Stimulated activated CD8-positive, alpha-beta memory T cell treated with anti-CD3 and anti-CD28 coated beads, Interleukin-15, amount 100 ng/mL, for 1 hour (primary cell): ENCODE measurements at regions not wholly inside any gene's neighbourhood (a gene's known extent, or its start where the extent isn't known, plus 50 kb on each side); places are given as distances from the start of the nearest gene placed in this dataset.

Experiments
- DNase-seq: peaks from one replicate; pipeline ENCODE4 v3.0.0-alpha.2; 2020; ENCODE audit warnings: low read depth

GRCh38 chr12:92492995-92493394, 209.8 kb upstream of the PLEKHG7 start:
- no peak for DNase-seq

GRCh38 chr12:92492291-92492690, 210.5 kb upstream of the PLEKHG7 start:
- DNase-seq, result no peak

GRCh38 chr12:92489781-92490180, 213.0 kb upstream of the PLEKHG7 start:
- no peak for DNase-seq

GRCh38 chr12:92488735-92489134, 214.1 kb upstream of the PLEKHG7 start:
- no peak for DNase-seq

GRCh38 chr12:92487138-92487485, 215.7 kb upstream of the PLEKHG7 start:
- DNase-seq, result no peak

GRCh38 chr12:92486443-92487137, 216.2 kb upstream of the PLEKHG7 start:
- DNase-seq, result no peak

- no peak for DNase-seq
Measured at GRCh38 chr12:92485351-92486348, 217.1 kb upstream of the PLEKHG7 start.

GRCh38 chr12:92482599-92482998, 220.2 kb upstream of the PLEKHG7 start:
- DNase-seq, result no peak

GRCh38 chr12:92481066-92481465, 221.7 kb upstream of the PLEKHG7 start:
- no peak for DNase-seq

GRCh38 chr12:92478692-92479091, 224.1 kb upstream of the PLEKHG7 start:
- no peak for DNase-seq

GRCh38 chr12:92476844-92477243, 225.9 kb upstream of the PLEKHG7 start:
- no peak for DNase-seq

- DNase-seq, result no peak
Measured at GRCh38 chr12:92473564-92473963, 229.2 kb upstream of the PLEKHG7 start.

GRCh38 chr12:92472201-92472600, 230.6 kb upstream of the PLEKHG7 start:
- DNase-seq, result no peak

GRCh38 chr12:92471551-92471950, 231.2 kb upstream of the PLEKHG7 start:
- DNase-seq, result no peak

- no peak for DNase-seq
Measured at GRCh38 chr12:92470608-92471021, 232.2 kb upstream of the PLEKHG7 start.

- DNase-seq, result no peak
Measured at GRCh38 chr12:92469837-92470236, 233.0 kb upstream of the PLEKHG7 start.

- no peak for DNase-seq
Measured at GRCh38 chr12:92468358-92469020, 234.3 kb upstream of the PLEKHG7 start.

GRCh38 chr12:92467886-92468285, 234.9 kb upstream of the PLEKHG7 start:
- DNase-seq, result no peak

GRCh38 chr12:92466391-92467305, 236.1 kb upstream of the PLEKHG7 start:
- DNase-seq, result no peak

GRCh38 chr12:92465786-92466295, 236.9 kb upstream of the PLEKHG7 start:
- DNase-seq, result no peak

- no peak for DNase-seq
Measured at GRCh38 chr12:92464911-92465310, 237.9 kb upstream of the PLEKHG7 start.
